SK-N-SH treated with all-trans-retinoic acid at 6 μM for 48 hours (cell line): ENCODE measurements at regions not wholly inside any gene's neighbourhood (a gene's known extent, or its start where the extent isn't known, plus 50 kb on each side); places are given as distances from the start of the nearest gene placed in this dataset.

Source experiments
- PATZ1 ChIP-seq: fragments of 250-450 bp; sonication (Bioruptor Pico); IDR thresholded peaks from 2 replicates; pipeline ENCODE4 v1.8.0; 2020; ENCODE audit warnings: mild to moderate bottlenecking, moderate library complexity, borderline replicate concordance
- RARB ChIP-seq: fragments of 250-450 bp; sonication (Bioruptor Pico); IDR thresholded peaks from 2 replicates; pipeline ENCODE4 v1.8.0; 2021; ENCODE audit warnings: mild to moderate bottlenecking, moderate library complexity
- ZFP30 ChIP-seq: fragments of 450-650 bp; formaldehyde crosslinking; IDR thresholded peaks from 2 replicates; pipeline ENCODE4 v1.5.0; 2022; ENCODE audit warnings: mild to moderate bottlenecking, moderate library complexity

DNA sequence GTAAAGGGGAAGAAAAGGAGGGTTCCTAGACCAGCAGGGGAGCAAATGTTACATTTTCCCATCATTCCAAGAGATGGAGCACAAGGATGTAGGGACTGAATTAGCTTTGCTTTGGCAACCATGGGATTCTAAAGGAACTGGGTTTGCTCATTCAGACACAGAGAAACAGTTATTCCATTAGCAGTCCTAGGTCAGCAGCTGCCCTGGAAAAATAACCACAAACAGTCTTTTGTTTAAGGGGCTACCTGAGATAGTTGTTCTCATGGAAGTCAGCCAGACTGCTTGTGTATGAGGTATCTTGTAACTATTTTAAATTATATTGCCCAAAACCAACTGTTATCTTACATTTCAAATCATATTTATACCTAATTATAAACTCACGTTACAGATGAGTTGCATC is 58.4 kb upstream of the VCAM1 start:
- TF ChIP-seq PATZ1 = no peak
- TF ChIP-seq RARB (CRISPR knock-in tag) = no peak
- TF ChIP-seq ZFP30 = no peak
